GM12892 (cell line): ENCODE measurements at regions not wholly inside any gene's neighbourhood (a gene's known extent, or its start where the extent isn't known, plus 50 kb on each side); places are given as distances from the start of the nearest gene placed in this dataset.

ENCODE experiments used
- POLR2A ChIP-seq: IDR thresholded peaks from 2 replicates; pipeline ENCODE4 v1.6.1; 2011; ENCODE audit warnings: low read depth, low read length, control low read depth
- POLR2AphosphoS5 ChIP-seq: IDR thresholded peaks from 2 replicates; pipeline ENCODE4 v1.6.1; 2011; ENCODE audit warnings: low read depth, low read length, control low read depth
- TAF1 ChIP-seq: IDR thresholded peaks from 2 replicates; pipeline ENCODE4 v1.6.1; 2011; ENCODE audit warnings: low read depth, mild to moderate bottlenecking, control low read depth, low read length, borderline replicate concordance

DNA sequence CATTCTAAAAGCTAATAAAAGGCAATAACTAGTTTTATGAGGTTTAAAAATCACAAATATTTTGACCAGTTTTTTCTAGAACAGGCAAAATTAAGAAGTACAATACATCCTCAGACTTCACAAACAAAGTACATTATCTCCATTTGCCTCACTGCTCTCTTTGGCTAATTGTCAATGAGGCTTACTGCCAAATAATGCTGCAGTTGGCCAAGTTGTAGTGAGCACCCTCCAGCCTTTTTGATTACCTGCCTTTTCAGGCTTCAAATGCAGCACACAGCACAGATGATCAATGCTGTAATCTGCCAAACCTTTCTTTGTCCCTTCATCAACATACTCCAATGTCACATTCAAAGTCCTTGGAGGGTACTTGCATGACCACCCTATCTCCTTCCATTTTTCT, 605.2 kb downstream of the KLHL13 start:
- no peak for TF ChIP-seq POLR2A
- no peak for TF ChIP-seq POLR2AphosphoS5
- no peak for TF ChIP-seq TAF1
